GM20431 (cell line): ENCODE measurements at regions not wholly inside any gene's neighbourhood (a gene's known extent, or its start where the extent isn't known, plus 50 kb on each side); places are given as distances from the start of the nearest gene placed in this dataset.
"Not testable (repeated sequence)": the region's sequence is repeated elsewhere in the genome, so short reads cannot be mapped to it uniquely, and the experiment has no call there.

ENCODE experiments used
- in situ Hi-C: fragments of 300-500 bp; cut with MseI, MboI; formaldehyde crosslinking; loops from one replicate; pipeline ENCODE4 v1.15.0; 2020; ENCODE audit warnings: low sequenced_read_pairs; ENCODE audit not compliant: unreplicated experiment

- in situ Hi-C loops, result no loop called here
Measured at GRCh38 chr6:3900744-3901336, 51.7 kb downstream of the FAM50B start.

- in situ Hi-C loops, result no loop called here
Measured at GRCh38 chr6:3902871-3903648, 53.9 kb downstream of the FAM50B start.

DNA sequence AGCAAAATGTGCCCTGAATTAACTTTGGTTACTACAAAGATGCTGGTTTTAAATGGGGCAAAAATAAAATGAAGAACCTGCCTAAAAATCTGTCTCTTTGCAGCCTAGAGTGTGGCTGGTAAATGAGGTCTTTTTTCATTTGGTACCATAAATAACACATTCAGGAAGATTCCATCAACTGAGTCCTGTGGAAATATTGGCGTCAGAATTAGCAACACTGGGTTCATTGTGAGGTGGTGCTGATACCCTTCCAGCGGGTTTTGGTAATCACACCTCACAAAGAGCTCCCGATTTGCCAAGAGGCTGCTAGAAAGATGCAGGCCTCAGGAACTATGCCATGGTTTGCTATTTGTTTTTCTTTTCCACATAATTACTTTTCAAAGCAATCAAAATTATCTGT lies 55.3 kb downstream of the FAM50B start:
- in situ Hi-C loops, result no loop called here

GRCh38 chr6:3905945-3906845 lies 57.0 kb downstream of the FAM50B start:
- in situ Hi-C loops, result no loop called here

DNA sequence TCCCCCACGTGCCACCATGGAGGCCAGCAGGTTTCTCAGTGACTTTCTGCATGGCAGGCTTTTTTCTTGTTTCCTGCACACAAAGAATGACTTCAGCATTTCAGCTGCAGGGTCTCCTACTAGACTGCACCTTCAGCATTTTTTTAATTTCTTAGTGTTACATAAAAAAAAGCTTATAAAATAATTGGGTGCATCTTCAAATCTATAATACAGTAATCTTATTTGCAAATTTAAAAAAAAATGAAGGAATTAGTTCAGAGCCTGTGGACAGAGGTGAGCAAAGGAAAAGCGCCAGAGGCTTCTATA lies 57.6 kb downstream of the FAM50B start:
- in situ Hi-C loops, result no loop called here

GRCh38 chr6:3908223-3908622 lies 59.0 kb downstream of the FAM50B start:
- in situ Hi-C loops, result no loop called here

GRCh38 chr6:3908961-3909360 lies 59.8 kb downstream of the FAM50B start:
- in situ Hi-C loops, result no loop called here

DNA sequence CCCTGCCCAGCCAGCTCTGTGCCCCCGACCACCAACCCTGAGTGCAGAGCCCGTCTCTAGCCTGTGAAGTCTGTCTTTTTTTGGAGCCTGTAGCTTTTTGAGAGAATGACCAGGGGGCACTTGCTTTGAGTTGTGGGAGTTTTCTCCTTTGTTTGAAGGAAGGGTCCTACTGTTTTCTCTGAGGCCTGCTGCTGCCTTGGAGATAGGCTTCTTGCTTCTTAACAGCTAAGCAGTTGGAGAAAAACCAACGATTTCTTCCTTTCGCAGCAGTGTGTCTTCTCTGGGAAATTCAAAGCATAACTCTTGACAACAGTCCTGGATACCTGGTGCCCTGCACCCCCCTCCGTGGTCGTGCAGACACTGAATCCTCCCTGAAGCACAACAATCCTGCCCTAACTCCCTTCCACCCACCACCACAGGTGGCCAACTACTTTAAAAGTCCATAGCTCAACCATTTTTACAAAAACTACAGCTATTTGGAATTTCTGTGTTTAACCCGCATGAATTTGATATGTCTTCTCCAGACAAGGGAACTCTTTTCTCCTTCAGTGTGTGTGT lies 61.0 kb downstream of the FAM50B start:
- in situ Hi-C loops, result no loop called here

DNA sequence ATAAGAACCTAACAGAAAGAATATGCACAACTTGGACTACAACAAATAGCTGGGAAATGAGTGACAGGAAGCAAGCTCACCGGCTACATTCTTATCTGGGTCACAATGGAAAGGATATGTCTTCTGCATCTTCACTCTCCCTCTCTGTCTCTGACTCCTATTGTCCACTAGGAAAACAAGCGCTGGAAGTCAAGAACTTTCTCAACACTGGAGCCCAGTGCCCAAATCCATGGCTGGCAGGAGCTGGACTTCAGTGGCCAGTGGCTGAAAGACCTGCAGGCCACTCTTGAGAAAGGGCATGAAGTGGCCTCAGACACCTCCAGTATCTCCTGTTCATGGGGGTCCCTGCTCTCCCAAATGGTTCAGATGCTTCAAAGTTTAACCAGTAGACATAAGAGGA lies 62.0 kb downstream of the FAM50B start:
- in situ Hi-C loops, result no loop called here

DNA sequence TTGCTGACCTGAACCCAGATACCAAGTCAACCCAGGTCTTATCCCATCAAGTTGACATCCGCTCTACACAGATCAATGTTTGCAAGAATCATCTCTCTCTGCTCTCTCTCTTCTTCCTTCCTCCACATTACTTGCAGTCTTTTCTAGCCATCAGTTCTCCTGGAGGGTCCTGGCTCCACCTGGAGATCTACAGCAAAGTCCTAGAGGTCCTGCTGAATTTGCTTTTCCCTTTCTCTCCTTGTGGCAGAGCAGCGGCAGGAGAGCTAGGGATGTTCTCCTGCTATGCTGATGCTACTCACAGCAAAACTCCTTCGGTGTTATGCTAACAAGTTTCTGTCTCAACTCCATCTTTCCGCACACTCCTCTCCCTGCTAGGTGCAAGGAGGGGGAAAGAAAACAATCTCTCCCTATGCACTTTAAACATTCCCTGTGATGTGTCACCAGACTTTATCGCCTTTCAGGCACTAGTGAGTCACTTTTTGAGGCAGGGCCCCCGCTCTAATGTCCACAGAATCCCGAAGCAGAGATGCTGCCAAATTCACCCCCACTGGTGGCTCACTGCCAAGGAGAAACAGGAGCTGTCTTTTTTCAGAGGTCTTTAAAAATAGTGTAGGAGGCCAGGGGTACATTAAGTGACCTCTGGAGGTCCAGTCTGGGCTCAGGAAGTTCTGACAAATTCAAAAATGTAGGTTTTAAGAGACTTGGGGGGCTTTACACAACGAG lies 62.6 kb downstream of the FAM50B start:
- in situ Hi-C loops, result no loop called here

GRCh38 chr6:3912361-3913076 lies 63.3 kb downstream of the FAM50B start:
- in situ Hi-C loops, result no loop called here

GRCh38 chr6:3913077-3913957 lies 64.1 kb downstream of the FAM50B start:
- in situ Hi-C loops, result no loop called here

- in situ Hi-C loops, result no loop called here
Measured at GRCh38 chr6:3913958-3914337, 64.8 kb downstream of the FAM50B start.

- in situ Hi-C loops, result no loop called here
Measured at GRCh38 chr6:3915076-3915791, 66.1 kb downstream of the FAM50B start.

- in situ Hi-C loops, result no loop called here
Measured at GRCh38 chr6:3916211-3916610, 67.0 kb downstream of the FAM50B start.

- in situ Hi-C loops, result not testable (repeated sequence)
Measured at GRCh38 chr6:3916749-3917148, 67.6 kb downstream of the FAM50B start.

DNA sequence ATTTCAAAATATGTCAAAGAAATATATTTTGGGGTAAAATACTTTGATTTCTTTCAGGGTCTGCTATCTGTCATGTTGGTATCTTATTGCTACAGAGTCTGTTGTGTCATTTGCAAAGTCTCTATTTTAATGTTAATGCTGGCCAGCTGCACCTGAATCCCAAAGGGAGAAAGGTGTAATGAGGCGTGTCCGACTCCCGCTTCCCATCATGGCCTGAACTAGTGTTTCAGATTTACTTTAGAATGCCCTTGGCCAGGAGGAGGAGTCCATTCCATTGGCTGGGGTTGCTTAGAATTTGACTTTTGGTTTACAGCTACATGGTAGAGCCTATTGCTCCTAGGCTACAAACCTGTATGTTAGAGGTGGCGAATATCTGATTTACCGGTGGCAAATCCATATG lies 69.3 kb downstream of the FAM50B start:
- in situ Hi-C loops, result no loop called here

DNA sequence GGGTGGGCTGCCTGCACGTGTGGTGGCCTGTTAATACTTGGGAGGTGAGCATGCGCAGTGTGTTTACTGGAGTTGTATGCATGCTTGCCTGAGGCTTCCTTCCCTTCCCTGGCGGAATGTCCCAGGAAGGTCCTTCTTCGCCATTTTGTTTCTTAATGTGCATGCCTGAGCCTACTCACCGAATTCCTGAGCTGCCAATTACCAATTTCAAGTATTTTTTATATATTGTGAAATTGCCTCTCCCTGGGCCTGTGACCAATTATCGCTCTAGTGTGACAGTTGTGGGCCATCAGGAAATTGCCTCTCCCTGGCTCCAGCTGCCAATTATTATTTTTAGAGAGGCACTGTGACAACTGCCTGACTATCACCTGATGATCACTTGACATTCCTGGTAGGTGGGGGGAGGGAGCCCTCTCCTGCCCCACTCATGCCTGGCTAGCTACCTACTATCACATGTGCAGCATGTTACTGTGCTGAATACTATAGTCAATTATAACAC lies 70.0 kb downstream of the FAM50B start:
- in situ Hi-C loops, result no loop called here
